A549 (cell line): ENCODE measurements at regions not wholly inside any gene's neighbourhood (a gene's known extent, or its start where the extent isn't known, plus 50 kb on each side); places are given as distances from the start of the nearest gene placed in this dataset.

Experiments used
- ATAC-seq, 2 experiments: fragments of 200-7000 bp in 1 of 2; fragments of >200 bp in 1 of 2; cut with Nextera tagmentation in 1 of 2; cut with Tn5 transposase in 1 of 2; 3 replicates each; pipeline versions ENCODE4 v1.8.0 to v1.9.1; 2018 to 2020; ENCODE audit warnings: mild to moderate bottlenecking in 1 of 2, moderate library complexity in 1 of 2
- CTCF ChIA-PET: fragments of 300-600 bp; sonication (Branson Sonifier 250); formaldehyde crosslinking; extraction: SDS; loops from one replicate; lab custom pipeline; 2021; ENCODE audit warnings: antibody characterized with exemption, inconsistent platforms; lab: Yijun Ruan, JAX
- POLR2A ChIA-PET: fragments of 350-600 bp; formaldehyde crosslinking; extraction: SDS; loops from one replicate; lab custom pipeline; 2021; ENCODE audit warnings: antibody characterized with exemption, inconsistent platforms; lab: Yijun Ruan, JAX
- DNase-seq, 2 experiments: peaks; one replicate each; pipeline versions ENCODE4 v3.0.0 to v3.0.0-alpha.2; 2011 to 2016; ENCODE audit warnings: low read depth in 1 of 2, low spot score in 1 of 2
- FAIRE-seq: peaks from 2 replicates; lab custom pipeline; 2011; peaks lifted over from hg19 to GRCh38; lab: Jason Lieb, UNC
- H3K27ac ChIP-seq, 2 experiments: fragments of >200 bp; sonication (Bioruptor Twin); formaldehyde crosslinking; 3 replicates each; pipeline ENCODE4 v1.5.1; 2016 to 2017
- H3K4me1 ChIP-seq: fragments of >200 bp; sonication (Bioruptor Twin); formaldehyde crosslinking; 3 replicates; pipeline ENCODE4 v1.6.1; 2016
- H3K4me2 ChIP-seq: fragments of >200 bp; sonication (Bioruptor Twin); formaldehyde crosslinking; 3 replicates; pipeline ENCODE4 v1.6.1; 2016
- H3K4me3 ChIP-seq: fragments of >200 bp; sonication (Bioruptor Twin); formaldehyde crosslinking; 3 replicates; pipeline ENCODE4 v1.5.1; 2016
- H3K9me3 ChIP-seq: fragments of >200 bp; sonication (Bioruptor Twin); formaldehyde crosslinking; 3 replicates; pipeline ENCODE4 v1.6.1; 2016
- CEBPB ChIP-seq, 2 experiments: fragments of >200 bp in 1 of 2; sonication (Bioruptor Twin) in 1 of 2; formaldehyde crosslinking in 1 of 2; IDR thresholded peaks; 2 replicates each; pipeline ENCODE4 v1.6.1; 2012 to 2016
- EHMT2 ChIP-seq: fragments of 200-600 bp; sonication (generic); IDR thresholded peaks from 2 replicates; pipeline ENCODE4 v1.6.1; 2016; ENCODE audit warnings: antibody characterized with exemption, low read depth, mild to moderate bottlenecking, moderate library complexity
- ELK1 ChIP-seq: fragments of 150-350 bp; IDR thresholded peaks from 2 replicates; pipeline ENCODE4 v1.6.1; 2014; ENCODE audit warnings: low read depth, mild to moderate bottlenecking, low read length
- EP300 ChIP-seq, 2 experiments: fragments of >200 bp; sonication (Bioruptor Twin); formaldehyde crosslinking; IDR thresholded peaks; 2 replicates in 1 of 2; 3 replicates in 1 of 2; pipeline ENCODE4 v1.6.1; 2016 to 2017
- ESRRA ChIP-seq: fragments of 150-350 bp; IDR thresholded peaks from 2 replicates; pipeline ENCODE4 v1.6.1; 2014; ENCODE audit warnings: mild to moderate bottlenecking, low read length, borderline replicate concordance
- FOSB ChIP-seq: fragments of 250-450 bp; sonication (Bioruptor Pico); IDR thresholded peaks from 2 replicates; pipeline ENCODE4 v1.5.0; 2020; ENCODE audit warnings: mild to moderate bottlenecking, moderate library complexity
- FOSL2 ChIP-seq, 2 experiments: fragments of 450-650 bp in 1 of 2; fragments of >200 bp in 1 of 2; sonication (Bioruptor Twin) in 1 of 2; formaldehyde crosslinking; IDR thresholded peaks; 2 replicates each; pipeline versions ENCODE4 v1.5.0 to v1.6.1; 2016 to 2020; ENCODE audit warnings: mild to moderate bottlenecking in 1 of 2, moderate library complexity in 1 of 2
- GATA3 ChIP-seq: IDR thresholded peaks from 2 replicates; pipeline ENCODE4 v1.6.1; 2012; ENCODE audit warnings: borderline replicate concordance
- HDAC2 ChIP-seq: fragments of 200-600 bp; sonication (generic); IDR thresholded peaks from 2 replicates; pipeline ENCODE4 v1.6.1; 2016
- HOXB13 ChIP-seq: fragments of 250-450 bp; sonication (Bioruptor Pico); IDR thresholded peaks from 2 replicates; pipeline ENCODE4 v1.5.0; 2020; ENCODE audit warnings: low read depth, mild to moderate bottlenecking, moderate library complexity
- JUN ChIP-seq, 2 experiments: fragments of >200 bp; sonication (Bioruptor Twin); formaldehyde crosslinking; IDR thresholded peaks; 2 replicates in 1 of 2; 3 replicates in 1 of 2; pipeline ENCODE4 v1.6.1; 2016 to 2017
- JUNB ChIP-seq: fragments of >200 bp; sonication (Bioruptor Twin); formaldehyde crosslinking; IDR thresholded peaks from 2 replicates; pipeline ENCODE4 v1.6.1; 2016
- KDM5A ChIP-seq: fragments of 200-600 bp; sonication (generic); IDR thresholded peaks from 2 replicates; pipeline ENCODE4 v1.6.1; 2016; ENCODE audit warnings: antibody characterized with exemption, mild to moderate bottlenecking
- NPAS2 ChIP-seq: fragments of 250-450 bp; sonication (Bioruptor Pico); IDR thresholded peaks from 2 replicates; pipeline ENCODE4 v1.8.0; 2022; ENCODE audit warnings: mild to moderate bottlenecking, moderate library complexity, borderline replicate concordance
- POLR2A ChIP-seq: IDR thresholded peaks from 2 replicates; pipeline ENCODE4 v1.6.1; 2012; ENCODE audit warnings: mild to moderate bottlenecking, low read length
- RAD21 ChIP-seq, 2 experiments: fragments of >200 bp in 1 of 2; sonication (Bioruptor Twin) in 1 of 2; formaldehyde crosslinking in 1 of 2; IDR thresholded peaks in 1 of 2; conservative IDR thresholded peaks in 1 of 2; 2 replicates in 1 of 2; 3 replicates in 1 of 2; pipeline ENCODE4 v1.6.1; 2012 to 2018; ENCODE audit warnings: inconsistent platforms in 1 of 2
- RARB ChIP-seq: fragments of 250-450 bp; sonication (Bioruptor Pico); IDR thresholded peaks from 2 replicates; pipeline ENCODE4 v1.8.0; 2021; ENCODE audit warnings: mild to moderate bottlenecking, moderate library complexity
- REST ChIP-seq: fragments of 200-600 bp; sonication (generic); IDR thresholded peaks from 2 replicates; pipeline ENCODE4 v1.6.1; 2016; ENCODE audit warnings: antibody characterized with exemption, mild to moderate bottlenecking, moderate library complexity
- SMC3 ChIP-seq: fragments of >200 bp; sonication (Bioruptor Twin); formaldehyde crosslinking; IDR thresholded peaks from 3 replicates; pipeline ENCODE4 v1.6.1; 2018; ENCODE audit warnings: inconsistent platforms
- SREBF2 ChIP-seq: fragments of 450-650 bp; IDR thresholded peaks from 2 replicates; pipeline ENCODE4 v1.6.1; 2014; ENCODE audit warnings: mild to moderate bottlenecking, moderate library complexity
- TP53 ChIP-seq: fragments of 250-450 bp; sonication (Bioruptor Pico); IDR thresholded peaks from 2 replicates; pipeline ENCODE4 v1.5.0; 2021; ENCODE audit warnings: mild to moderate bottlenecking, moderate library complexity
- USF2 ChIP-seq: fragments of 450-650 bp; IDR thresholded peaks from 2 replicates; pipeline ENCODE4 v1.6.1; 2014; ENCODE audit warnings: antibody characterized with exemption
- WGBS: methylation state at CpG from one replicate; pipeline ENCODE4 v1.1.6; 2017; ENCODE audit errors: missing lambda C conversion rate; 5-methylcytosine and 5-hydroxymethylcytosine counted together
- TF ChIP-seq, protein P1 (sequence below): fragments of >200 bp; sonication (Bioruptor Twin); formaldehyde crosslinking; IDR thresholded peaks from 3 replicates; pipeline ENCODE4 v1.6.1; 2016
- TF ChIP-seq, protein P2 (sequence below): fragments of >200 bp; sonication (Bioruptor Twin); formaldehyde crosslinking; IDR thresholded peaks from 2 replicates; pipeline ENCODE4 v1.6.1; 2016
- TF ChIP-seq, protein P3 (sequence below): fragments of >200 bp; sonication (Bioruptor Twin); formaldehyde crosslinking; IDR thresholded peaks from 3 replicates; pipeline ENCODE4 v1.5.1; 2016
- TF ChIP-seq, protein P4 (sequence below): IDR thresholded peaks from 2 replicates; pipeline ENCODE4 v1.6.1; 2012

DNA sequence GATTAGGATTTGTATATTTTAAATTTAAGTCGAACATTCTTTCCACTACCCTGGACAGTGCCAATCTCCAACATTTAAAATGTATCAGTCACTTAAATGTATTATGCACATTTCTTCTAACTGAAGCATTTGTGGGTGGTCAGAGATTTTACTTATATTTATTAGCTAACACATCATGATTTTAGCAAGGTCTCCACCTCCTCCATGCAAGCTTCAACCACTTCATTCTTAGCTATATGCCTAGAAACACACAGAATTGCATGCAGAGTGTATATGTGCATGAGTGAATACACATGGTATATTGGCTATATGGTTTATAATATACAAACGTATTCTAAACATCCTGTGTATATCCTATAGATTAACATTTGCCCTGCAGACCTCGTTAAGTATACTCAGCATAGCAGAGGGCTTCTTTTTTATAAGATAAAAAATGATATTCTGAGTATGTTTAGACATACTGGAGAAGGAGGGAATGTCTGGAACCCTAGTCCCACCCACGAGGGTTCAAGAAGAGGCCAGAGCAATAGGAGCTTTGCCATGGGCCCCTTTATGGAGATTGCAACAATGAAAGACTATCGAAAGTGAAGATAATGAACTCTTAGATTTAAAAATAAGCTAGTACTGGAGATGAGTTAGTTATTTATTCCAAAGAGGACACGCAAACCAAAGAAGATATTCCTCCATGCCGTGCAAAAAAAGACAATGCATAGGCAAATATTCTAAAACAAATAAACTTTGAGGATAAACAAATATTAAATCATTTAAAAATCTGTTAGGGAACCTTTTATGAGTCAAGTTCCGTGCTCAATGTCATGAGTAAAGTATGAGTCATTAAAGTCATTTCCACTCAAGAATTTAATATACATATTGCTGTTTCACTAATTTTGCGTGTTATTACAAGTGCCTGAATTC, 480.4 kb downstream of the SIPA1L2 start:
- H3K4me2 ChIP-seq: peak overlapping the region; percentile 86
- peak overlapping the region; percentile 66 to 80 for H3K27ac ChIP-seq
- ChIA-PET POLR2A (no interaction called here), CTCF (interaction anchor here (0.5 to 0.6 kb wide), 2 partner anchors 214 to 478 kb away, joined by 3 read pairs; no protein-coding TSS in a partner anchor)
- no peaks in the 10 kb centered on the region for H3K9me3 ChIP-seq
- DNase-seq (peak; percentile 26 to 65), FAIRE-seq (peak; percentile 36), ATAC-seq (peak; percentile 62 to 71)
- H3K4me3 ChIP-seq: peak overlapping the region; percentile 15; the same call in 1 of the 3 replicates
- TF ChIP-seq GATA3: peak; percentile 87
- peak; percentile 47; the same call in 1 of the 2 replicates for TF ChIP-seq REST
- no peak; the same call in 2 of the 3 replicates for TF ChIP-seq SMC3
- peak in 1 of 2 experiments; percentile 65; a peak in 1 of 5 replicates for TF ChIP-seq JUN (IDR thresholded peaks at IDR 0.05)
- TF ChIP-seq, protein P1, sequence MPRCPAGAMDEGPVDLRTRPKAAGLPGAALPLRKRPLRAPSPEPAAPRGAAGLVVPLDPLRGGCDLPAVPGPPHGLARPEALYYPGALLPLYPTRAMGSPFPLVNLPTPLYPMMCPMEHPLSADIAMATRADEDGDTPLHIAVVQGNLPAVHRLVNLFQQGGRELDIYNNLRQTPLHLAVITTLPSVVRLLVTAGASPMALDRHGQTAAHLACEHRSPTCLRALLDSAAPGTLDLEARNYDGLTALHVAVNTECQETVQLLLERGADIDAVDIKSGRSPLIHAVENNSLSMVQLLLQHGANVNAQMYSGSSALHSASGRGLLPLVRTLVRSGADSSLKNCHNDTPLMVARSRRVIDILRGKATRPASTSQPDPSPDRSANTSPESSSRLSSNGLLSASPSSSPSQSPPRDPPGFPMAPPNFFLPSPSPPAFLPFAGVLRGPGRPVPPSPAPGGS: peak; percentile 44; the same call in 1 of the 3 replicates
- peak in 1 of 2 experiments; percentile 23; a peak in 3 of 5 replicates for TF ChIP-seq RAD21 (conservative IDR thresholded peaks at IDR 0.05 in 1 of 2, IDR thresholded peaks at IDR 0.05 in 1 of 2)
- TF ChIP-seq RARB (CRISPR knock-in tag): peak; percentile 87
- peak; percentile 43 to 75; a peak in 3 of 5 replicates for TF ChIP-seq EP300 (IDR thresholded peaks at IDR 0.05)
- peak; percentile 93 for TF ChIP-seq FOSL2 (IDR thresholded peaks at IDR 0.05)
- peak; percentile 97 for TF ChIP-seq FOSL2 (CRISPR knock-in tag; IDR thresholded peaks at IDR 0.05)
- TF ChIP-seq ESRRA: no peak
- TF ChIP-seq CEBPB (IDR thresholded peaks at IDR 0.05): peak in 1 of 2 experiments; percentile 55; a peak in 1 of 4 replicates
- no peak for TF ChIP-seq KDM5A
- TF ChIP-seq, protein P2, sequence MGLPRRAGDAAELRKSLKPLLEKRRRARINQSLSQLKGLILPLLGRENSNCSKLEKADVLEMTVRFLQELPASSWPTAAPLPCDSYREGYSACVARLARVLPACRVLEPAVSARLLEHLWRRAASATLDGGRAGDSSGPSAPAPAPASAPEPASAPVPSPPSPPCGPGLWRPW: no peak
- peak; percentile 96 for TF ChIP-seq JUNB
- TF ChIP-seq, protein P3, sequence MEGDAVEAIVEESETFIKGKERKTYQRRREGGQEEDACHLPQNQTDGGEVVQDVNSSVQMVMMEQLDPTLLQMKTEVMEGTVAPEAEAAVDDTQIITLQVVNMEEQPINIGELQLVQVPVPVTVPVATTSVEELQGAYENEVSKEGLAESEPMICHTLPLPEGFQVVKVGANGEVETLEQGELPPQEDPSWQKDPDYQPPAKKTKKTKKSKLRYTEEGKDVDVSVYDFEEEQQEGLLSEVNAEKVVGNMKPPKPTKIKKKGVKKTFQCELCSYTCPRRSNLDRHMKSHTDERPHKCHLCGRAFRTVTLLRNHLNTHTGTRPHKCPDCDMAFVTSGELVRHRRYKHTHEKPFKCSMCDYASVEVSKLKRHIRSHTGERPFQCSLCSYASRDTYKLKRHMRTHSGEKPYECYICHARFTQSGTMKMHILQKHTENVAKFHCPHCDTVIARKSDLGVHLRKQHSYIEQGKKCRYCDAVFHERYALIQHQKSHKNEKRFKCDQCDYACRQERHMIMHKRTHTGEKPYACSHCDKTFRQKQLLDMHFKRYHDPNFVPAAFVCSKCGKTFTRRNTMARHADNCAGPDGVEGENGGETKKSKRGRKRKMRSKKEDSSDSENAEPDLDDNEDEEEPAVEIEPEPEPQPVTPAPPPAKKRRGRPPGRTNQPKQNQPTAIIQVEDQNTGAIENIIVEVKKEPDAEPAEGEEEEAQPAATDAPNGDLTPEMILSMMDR: no peak
- WGBS: 9% methylated on average over 9 of the region's 9 CpGs
- H3K4me1 ChIP-seq: peaks cover 30% of the 10 kb centered on the region

GRCh38 chr1:232147215-232147614, 482.7 kb downstream of the SIPA1L2 start:
- WGBS: 88% methylated on average over 2 of the region's 2 CpGs
- no peak for TF ChIP-seq SREBF2
- TF ChIP-seq POLR2A: no peak
- TF ChIP-seq USF2: no peak
- no peak for TF ChIP-seq KDM5A
- no peak for TF ChIP-seq EHMT2
- no peak for TF ChIP-seq HDAC2
- TF ChIP-seq TP53 (CRISPR knock-in tag): no peak
- TF ChIP-seq FOSB (CRISPR knock-in tag): no peak
- TF ChIP-seq RAD21 (conservative IDR thresholded peaks at IDR 0.05 in 1 of 2, IDR thresholded peaks at IDR 0.05 in 1 of 2): no peak
- TF ChIP-seq ELK1: no peak
- TF ChIP-seq, protein P4, sequence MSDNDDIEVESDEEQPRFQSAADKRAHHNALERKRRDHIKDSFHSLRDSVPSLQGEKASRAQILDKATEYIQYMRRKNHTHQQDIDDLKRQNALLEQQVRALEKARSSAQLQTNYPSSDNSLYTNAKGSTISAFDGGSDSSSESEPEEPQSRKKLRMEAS: no peak
- TF ChIP-seq HOXB13 (CRISPR knock-in tag): no peak
- no peak for TF ChIP-seq RARB (CRISPR knock-in tag)
- TF ChIP-seq NPAS2: no peak
- no peak for TF ChIP-seq CEBPB (IDR thresholded peaks at IDR 0.05)
- no peak for TF ChIP-seq SMC3

More at GRCh38 chr1:232147215-232147614, 482.7 kb downstream of the SIPA1L2 start:
- H3K9me3 ChIP-seq: no peaks in the 10 kb centered on the region
- H3K27ac ChIP-seq: peak overlapping the region in 1 of 2 experiments; percentile 74; a peak in 3 of 6 replicates
- no peak overlapping the region for H3K4me3 ChIP-seq
- H3K4me2 ChIP-seq: no peak overlapping the region
- CTCF ChIA-PET: interaction anchor here (0.7 kb wide), 1 partner anchor 13 kb away, joined by 3 read pairs; no protein-coding TSS in a partner anchor
- FAIRE-seq: no peak
- POLR2A ChIA-PET: no interaction called here
- ATAC-seq: no peak
- DNase-seq: no peak
- H3K4me1 ChIP-seq: peaks cover 53% of the 10 kb centered on the region
